Mesenteric fat pad (tissue), 1 donor: ENCODE measurements at regions not wholly inside any gene's neighbourhood (a gene's known extent, or its start where the extent isn't known, plus 50 kb on each side); places are given as distances from the start of the nearest gene placed in this dataset.

Experiments
- DNase-seq: peaks from one replicate; pipeline ENCODE4 v3.0.0-alpha.2; 2020; ENCODE audit warnings: low spot score
- donor health status: DM: yes; HTN: yes; CAD: no.

DNA sequence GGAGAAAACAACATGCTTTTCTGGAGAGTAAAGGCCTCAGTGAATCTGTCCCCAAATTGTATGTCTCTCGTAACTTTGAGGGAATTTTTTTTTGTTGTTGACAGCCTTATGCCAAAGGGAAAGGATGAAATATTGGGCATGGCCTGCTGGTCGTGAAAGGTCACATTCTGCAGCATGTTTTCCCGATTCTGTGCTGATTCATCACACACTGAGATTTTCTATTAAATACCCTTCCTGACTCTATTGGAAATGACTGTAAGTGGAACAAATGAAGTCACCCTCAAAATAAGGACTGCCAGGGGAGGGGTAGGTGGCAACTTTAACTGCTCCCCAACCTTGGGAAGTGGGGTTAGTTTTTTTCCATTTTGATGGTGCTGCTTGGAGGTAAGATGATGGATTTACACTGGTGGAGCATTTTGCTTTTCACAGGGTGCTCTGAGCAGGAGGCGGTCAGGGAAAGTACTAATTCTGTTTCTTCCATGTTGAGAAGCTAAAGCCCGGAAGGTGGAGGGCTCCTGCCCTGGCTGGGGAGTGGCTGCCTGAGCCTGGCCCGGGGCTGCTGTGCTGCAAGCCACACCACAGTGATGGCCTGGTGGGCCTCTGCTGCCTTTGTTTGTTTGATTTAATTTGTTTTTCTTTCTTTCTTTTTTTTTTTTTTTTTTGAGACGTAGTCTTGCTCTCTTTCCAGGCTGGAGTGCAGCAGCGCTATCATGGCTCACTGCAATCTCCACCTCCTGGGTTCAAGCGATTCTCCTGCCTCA is 116.8 kb upstream of the SPATA13 start:
- no peak for DNase-seq

DNA sequence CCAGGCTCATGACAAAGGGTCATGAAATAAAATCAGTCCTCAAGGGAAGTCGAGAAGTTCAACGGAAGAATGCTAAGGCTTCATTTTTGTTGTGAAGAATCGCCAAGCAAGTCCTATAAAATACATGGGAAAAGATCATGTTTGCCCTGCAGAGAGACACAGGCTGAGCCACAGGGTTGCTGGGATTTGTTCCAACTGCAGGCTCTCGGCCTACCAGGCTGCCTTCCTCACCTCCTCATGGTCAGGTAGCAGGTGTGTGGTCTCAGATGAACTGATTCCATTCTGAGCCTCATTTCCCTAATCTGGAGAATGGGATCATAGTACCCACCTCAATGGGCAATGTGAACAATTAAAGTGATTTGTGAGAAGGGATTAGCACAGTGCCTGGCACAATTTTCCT is 114.9 kb upstream of the SPATA13 start:
- no peak for DNase-seq

DNA sequence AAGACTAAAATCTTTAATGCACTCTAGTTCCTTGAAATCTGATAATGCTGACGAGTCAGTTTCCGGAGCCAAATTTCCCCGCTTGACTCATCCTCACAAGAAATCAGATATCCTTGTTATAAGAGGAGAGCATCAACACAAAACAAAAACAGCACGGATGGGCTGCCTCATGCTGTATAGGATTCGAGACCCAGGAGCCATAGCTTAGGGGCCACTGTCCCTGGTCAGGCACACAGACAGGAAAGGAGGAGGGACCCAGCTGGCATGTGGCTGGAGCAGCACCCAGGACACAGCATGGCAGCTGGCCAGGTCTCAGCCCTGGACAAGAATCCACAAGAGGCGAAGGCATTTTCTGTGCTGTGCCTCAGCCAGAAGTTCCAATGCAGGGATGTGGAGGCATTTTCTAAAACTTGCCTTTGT is 110.2 kb upstream of the SPATA13 start:
- no peak for DNase-seq

DNA sequence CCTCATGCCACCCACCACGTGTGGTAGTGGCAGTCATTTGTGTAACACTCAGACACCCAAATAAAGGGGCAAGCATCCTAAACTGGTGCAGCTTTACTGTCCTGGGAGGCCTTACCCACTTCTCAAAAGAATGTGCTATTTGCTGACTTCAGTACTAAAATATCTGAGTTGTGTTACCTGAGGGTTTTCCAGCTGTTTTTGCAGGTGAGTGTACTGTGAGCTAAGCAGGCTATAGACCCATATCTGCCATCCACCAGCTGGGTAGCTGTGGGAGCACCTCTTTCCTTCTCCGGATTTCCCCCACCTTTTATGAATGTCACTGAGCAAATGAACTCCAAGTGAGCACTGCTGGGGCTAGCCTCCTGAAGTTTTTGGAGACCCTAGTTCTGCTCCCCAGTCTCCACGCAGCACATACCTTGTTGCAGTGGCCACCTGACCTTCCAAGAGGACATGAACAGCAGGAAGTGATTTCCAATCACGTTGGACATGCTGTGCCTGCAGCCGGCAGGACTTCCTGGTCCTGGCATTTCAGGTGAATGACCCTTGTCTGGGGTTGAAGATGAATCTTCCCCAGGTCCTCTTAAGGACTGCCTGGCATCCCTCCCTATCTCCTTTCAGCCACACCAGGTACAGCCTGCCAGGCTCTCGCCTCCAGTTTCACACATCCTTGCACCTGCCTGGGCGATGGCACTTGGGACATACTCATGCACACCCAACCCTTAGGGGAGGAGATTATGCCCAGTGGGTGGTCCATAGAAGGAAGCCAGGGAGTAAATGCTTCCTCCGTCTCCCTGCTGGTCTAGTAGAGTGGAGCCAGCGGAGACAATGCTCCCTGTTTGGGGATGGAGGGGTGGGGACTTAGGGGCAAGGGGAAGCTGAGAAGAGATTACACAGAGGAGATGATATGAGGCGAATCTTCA is 109.5 kb upstream of the SPATA13 start:
- DNase-seq = no peak

DNA sequence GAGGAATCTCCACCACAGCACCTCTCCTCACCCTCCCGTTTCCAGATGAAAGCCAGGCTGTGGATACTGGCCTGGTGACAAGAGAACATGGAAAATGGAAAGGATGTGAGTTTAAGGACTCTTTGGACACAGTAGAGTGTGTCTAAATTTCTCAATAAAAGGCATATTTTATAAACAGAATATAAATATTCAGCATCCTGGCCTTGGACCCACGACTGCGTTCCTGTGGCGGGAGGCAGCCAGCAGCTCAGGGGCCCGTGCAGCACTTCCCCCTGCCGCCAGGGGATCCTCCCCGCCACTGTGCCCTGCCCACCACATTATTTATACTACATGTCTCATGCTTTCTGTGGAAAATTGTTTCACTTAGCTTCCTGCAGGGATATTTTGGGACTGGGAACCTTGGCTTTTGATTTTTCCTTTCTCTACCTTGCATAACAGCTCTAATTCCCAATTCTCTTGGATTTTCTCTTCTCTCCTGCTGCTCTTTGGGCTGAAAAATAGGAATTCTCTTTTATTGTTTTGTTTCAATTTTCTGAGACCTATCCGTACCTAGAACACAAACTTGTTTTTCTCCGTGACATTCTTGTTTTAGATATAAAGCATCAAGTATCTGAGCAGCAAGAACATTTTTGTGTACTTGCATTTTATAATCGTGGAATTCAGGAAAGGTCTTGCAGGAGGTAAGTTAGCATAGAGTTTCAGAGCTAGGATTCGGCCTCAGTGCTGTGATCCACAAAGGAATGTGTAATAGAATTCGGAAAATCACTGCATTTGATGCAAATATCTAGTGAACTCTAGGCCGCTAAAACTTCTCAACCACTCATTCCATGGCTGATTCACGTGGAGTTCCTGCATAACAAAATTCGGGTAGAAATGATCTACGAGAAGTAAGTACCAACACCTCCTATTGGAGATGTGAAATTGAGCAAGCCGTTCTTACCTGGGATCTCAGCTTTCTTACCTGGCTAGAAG is 107.7 kb upstream of the SPATA13 start:
- DNase-seq = no peak

DNA sequence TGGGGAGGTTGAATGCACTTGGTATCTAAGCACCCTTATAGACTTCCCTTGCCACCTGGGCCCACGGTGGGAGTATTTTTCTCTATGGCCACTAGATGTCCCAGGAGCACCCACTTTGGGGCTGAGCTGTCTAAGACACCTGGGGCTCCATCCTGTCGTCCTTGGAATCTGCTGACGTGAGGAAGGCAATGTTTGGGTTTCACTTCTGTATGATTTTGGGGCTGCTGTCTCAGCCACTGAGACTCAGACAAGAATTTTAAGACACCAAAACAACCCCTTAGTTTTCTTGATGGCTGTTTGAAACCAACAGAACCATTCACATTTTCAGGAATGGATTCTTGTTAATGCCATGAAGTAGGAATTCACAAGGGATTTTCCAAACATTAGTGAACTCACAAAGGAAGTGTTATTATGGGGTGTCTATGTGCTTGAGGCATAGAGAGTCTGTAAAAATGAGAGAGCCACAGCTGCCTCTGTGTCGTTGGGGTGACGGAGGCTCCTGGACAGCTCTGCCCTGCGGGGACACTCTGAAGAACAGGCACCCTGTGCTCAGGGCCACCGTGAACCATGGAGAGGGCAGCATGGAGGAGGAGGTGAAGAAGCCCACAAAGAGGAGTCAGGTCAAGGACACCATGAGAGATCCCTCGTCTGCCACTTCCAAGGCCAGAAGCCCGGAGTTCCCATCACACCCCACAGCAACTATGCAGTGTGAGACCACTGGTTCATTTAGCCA is 106.8 kb upstream of the SPATA13 start:
- DNase-seq = no peak

DNA sequence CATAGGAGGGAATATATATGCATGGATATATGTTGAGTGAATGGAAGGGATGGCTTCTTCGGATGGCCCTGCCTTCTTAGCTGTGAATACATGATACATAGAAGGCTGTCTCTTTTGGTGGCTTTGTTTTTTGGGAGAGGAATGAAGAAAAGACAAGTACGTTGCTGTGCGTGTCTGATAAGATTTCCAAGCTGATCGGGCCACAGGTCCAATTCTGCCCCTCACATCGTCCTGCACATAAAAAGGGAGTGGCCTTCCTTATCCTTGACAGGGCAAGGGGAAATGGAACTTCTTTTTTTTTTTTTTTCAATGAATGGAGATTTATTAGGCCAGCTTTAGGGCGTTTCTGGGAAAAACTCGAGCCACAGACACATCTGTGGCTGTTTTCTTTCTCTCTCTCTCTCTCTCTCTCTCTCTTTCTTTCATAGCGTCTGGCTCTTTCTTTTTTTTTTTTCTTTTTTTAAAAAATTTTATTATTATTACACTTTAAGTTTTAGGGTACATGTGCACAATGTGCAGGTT is 103.8 kb upstream of the SPATA13 start:
- DNase-seq = no peak

DNA sequence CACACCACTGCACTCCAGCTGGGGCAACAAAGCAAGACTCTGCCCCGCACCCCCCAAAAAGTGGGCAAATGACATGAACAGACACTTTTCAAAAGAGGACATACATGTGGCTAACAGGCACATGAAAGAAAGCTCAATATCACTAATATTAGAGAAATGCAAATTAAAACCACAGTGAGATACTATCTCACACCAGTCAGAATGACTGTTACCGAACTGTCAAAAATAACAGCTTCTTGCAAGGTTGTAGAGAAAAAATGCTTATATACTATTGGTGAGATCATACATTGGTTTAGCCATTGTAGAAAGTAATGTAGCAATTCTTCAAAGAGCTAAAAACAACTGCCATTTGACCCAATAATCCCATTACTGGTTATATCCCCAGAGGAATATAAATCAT is 99.5 kb upstream of the SPATA13 start:
- DNase-seq = no peak

DNA sequence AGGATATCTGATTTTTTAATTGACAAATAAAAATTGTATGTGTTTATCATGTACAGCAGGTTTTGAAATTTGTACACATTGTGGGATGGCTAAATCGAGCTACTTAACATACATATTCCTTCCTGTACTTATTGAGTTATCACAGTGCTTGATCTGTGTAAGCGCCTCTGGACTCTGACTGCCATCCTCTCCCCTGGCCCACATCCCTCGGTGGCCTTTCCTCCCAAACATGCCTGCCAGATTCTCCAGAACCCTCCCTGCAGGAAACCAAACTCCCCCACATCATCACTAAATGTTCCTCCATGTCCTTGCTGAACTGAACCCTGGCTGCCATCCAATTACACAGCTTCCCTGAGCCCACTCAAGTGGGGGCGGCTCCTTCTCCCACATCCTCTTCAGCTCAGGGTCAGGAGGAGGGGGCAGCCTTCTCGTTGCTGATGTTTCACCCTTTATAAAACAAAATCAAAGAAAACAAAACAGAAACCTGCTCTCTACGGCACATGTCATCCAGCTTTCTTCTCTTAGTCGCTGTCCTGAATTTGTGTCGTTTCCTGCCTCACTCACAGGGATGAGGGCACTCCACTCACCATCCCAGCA is 97.1 kb upstream of the SPATA13 start:
- no peak for DNase-seq

DNA sequence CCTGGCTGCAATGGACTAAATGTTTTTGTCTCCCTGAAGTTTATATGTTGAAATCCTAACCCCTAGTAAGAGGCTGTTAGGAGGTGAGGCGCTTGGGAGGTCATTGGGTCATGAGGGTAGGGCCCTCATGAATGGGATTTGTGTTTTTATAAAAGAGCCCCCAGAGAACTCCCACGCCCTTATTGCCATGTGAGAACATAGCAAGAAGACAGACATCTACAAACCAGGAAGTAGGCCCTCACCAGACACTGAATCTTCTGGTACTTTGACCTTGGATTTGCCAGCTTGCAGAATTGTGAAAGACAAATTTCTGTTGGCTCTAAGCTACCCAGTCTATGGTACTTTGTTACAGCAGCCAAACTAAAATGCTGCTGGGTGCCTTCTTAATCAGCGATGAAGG is 96.1 kb upstream of the SPATA13 start:
- no peak for DNase-seq

DNA sequence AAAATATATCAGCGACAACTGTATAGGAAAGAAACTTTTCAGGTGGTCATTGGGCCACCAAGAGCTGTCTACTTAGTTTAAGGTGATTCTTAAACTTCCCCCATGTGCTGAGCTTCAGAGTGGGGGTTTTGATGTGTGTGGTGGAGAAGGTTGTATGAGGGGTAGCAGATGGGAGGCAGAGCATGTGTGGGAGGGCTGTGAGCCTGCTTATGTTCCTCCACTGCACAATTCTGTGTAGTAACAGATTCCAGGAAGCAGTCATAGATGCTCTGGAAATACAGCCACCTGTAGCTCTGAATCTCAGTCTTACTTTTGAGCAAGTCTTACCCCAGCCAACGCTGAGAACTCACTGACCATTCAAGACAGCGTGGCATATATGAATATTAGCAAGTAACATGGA is 95.3 kb upstream of the SPATA13 start:
- no peak for DNase-seq

DNA sequence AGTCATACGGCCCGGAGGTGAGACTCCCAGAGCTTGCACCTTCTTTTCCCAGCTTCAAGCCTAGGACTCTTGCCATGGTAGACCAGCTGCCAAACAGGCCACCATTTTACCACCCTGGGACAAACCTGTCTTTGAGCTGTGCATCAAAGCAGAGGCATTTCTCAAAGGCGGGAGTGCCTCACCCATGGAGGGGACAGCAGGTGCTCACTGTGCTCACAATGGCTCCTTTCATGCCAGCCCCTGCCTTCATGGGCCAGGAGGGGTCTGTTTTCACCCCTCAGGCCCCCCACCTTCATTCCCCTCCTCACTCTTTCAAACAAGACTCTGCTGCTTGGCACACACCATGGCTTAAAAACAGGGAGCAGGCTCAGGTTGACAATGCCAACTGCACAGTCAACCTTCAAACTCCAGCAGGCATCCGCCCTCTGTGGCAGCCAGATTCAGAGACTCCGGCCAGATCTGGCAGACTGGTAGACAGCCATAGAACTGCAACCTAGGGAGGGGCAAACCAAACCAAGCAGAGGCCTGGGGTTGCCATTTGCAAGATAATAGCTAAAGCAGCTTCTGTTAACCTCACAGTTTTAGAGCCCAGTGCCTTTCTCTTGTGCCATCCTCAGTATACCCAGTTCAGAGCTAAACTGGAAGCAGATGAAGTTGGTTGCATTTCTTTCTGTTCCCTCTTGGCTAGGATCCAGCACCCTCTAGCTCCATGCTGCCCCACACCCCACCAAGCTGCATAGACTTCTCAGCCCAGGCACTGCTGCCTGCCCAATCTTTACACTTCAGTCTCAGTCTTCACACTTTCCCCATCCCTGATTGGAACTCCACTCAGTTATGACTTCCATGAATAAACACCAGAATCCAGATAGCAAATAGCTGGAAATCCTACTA is 93.9 kb upstream of the SPATA13 start:
- DNase-seq = no peak

DNA sequence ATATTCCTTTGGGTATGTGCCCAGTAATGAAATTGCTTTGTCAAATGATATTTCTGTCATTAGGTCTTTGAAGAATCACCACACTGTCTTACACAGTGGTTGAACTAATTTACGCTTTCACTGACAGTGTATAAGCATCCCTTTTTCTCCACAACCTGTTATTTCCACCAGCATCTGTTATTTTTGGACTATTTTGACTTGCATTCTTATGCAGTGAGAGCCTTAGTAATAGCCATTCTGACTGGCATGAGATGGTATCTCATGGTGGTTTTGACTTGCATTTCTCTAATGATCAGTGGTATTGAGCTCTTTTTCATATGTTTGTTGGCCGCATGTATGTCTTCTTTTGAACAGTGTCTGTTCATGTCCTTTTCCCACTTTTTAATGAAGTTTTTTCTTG is 92.0 kb upstream of the SPATA13 start:
- DNase-seq = no peak

DNA sequence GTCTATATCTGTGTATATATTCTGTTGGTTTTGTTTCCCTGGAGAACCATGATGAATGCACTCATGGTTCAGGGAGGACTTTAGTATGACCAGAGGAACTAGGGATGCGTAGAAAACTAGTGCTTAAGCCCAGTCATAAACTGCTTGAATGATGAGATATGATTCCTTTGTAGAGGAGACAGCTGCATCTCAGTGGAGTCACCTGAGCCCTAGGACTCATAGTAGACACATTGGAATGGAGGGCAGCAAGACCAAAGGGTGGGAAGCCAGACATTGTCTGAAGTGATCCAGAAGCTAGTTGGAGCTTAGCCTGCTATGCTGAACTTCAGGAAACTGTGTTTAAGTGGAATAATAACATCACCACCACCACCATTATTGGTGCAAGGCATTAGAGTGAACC is 89.5 kb upstream of the SPATA13 start:
- no peak for DNase-seq

DNA sequence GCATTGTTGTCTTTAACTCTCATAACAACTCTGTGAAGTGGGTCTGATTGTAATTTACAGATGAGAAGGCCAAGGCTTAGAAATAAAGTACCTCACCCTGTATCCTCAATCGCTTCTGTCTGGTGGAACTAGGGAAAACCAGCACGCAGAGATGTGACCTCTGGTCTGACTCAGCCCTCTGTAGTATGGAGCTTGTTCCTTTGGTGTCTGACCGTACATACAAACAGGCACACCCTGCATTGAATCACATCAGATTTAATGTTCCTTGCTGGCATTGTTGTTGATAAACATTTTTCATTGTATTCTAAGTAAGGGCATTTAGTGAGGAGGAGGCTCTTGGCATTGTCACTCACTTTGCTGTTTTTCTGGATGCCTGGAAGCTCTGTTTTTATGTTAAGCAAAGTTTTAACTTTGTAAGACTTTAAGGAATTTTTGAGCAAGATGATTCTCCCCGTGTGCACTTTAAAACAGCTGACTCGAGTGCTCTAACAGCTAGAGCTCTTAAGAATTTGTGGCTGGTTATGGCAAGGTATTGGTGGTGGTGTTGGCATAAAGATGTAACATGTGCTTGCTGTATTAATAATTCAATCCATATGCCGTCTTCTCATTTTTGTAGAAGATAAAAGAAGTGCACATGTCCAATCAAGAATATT is 89.0 kb upstream of the SPATA13 start:
- no peak for DNase-seq

DNA sequence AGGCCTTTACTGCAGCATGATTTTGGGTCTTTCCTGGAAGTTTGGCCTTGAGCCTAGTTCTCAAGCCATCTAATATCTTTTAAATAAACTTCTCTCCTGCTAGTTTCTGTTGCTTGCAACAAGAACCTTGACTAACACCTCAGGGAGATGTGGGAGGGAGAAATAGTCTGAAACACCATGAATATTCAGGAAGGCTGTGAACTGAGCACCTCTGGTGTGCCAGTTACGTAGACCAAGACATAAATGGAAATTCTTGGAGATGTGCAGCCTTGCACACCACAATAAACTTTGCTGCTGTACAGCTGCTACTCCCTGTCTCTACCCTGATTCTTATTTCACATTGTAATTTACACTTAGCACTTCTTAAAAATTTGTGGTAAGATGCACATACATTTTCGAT is 86.9 kb upstream of the SPATA13 start:
- no peak for DNase-seq

DNA sequence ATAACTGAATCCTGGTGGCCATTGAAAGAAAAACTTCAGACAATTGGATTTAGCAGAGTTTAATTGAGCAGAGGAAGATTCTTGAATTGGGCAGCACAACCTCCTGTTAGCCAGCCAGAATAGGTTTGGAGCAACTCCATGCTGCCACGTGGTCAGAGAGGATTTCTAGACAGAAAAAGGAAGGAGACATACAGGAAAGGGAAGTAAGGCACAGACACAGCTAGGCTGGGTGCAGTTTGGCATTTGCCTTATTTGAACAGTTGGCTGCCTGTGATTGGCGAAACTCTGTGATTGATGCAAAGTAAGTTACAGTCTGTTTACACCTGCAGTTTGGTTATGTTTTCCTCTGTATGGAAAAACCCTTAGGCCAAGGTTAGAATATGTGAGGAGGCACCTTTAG is 85.8 kb upstream of the SPATA13 start:
- DNase-seq = no peak

DNA sequence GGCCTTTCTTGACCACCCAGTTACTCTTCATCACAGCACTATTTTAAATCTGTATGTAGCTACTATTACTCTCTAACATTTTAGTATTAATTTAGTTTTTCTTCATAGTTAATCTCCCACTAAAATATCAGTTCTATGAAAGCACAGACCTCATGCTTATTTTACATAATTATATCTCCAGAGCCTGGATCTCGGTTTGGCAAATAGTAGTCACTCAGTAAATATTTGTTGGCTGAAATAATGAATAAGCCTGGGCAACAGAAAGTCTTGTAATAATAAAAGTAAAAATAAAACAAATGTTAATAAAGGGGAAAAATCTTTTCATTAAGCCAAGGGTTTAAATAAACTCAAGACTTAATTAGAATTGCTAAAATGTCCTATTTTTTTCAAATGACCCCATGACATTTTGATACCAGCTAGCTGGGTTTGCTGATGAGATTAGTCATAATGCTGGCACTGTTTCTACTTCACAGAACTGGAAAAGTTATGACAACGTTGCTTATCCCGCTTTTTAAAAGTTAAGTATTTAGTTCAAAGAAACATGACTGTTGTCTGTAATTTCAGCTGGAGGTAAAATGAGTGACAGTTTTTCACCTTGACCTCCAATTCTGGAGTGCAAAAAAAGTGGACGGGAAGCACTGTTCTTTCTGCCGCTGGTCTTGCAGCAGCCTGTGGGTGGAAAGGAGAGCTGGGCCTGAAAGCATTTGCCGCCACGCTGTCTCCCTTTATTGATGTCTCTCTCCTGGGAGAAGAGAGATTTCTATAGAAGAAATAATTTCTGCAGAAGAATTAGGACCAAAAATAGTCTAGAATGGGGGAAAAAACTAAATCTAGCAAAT is 85.2 kb upstream of the SPATA13 start:
- DNase-seq = no peak
